Daoy (cell line): ENCODE measurements at regions not wholly inside any gene's neighbourhood (a gene's known extent, or its start where the extent isn't known, plus 50 kb on each side); places are given as distances from the start of the nearest gene placed in this dataset.

Experiments
- DNase-seq: peaks from one replicate; pipeline ENCODE4 v3.0.0-alpha.2; 2015; ENCODE audit warnings: low read depth

- peak; percentile 88 for DNase-seq
These were observed 53.7 kb upstream of the FABP6 start for GRCh38 chr5:160175438-160176218.

- no peak for DNase-seq
These were observed 54.4 kb upstream of the FABP6 start for GRCh38 chr5:160174780-160175437.

GRCh38 chr5:160174290-160174689 is 55.0 kb upstream of the FABP6 start:
- DNase-seq = no peak

- DNase-seq = no peak
These were observed 52.4 kb upstream of the PWWP2A start for GRCh38 chr5:160171666-160172065.

- peak; percentile 71 for DNase-seq
These were observed 50.1 kb upstream of the PWWP2A start for GRCh38 chr5:160169326-160169725.
